Astrocyte (in vitro differentiated cells and primary cell): ENCODE measurements at regions not wholly inside any gene's neighbourhood (a gene's known extent, or its start where the extent isn't known, plus 50 kb on each side); places are given as distances from the start of the nearest gene placed in this dataset.

Experiments
- DNase-seq: peaks from one replicate; pipeline ENCODE4 v3.0.0-alpha.2; 2010; ENCODE audit warnings: low read depth
- FAIRE-seq: peaks from 2 replicates; lab custom pipeline; 2011; peaks lifted over from hg19 to GRCh38; lab: Jason Lieb, UNC
- H2AFZ ChIP-seq: 2 replicates; pipeline ENCODE4 v1.6.0; 2012; ENCODE audit warnings: low read depth, low read length, inconsistent platforms
- H3K27ac ChIP-seq: 2 replicates; pipeline ENCODE4 v1.5.1; 2011; ENCODE audit warnings: low read depth, low read length, inconsistent platforms
- H3K27me3 ChIP-seq: 2 replicates; pipeline ENCODE4 v1.6.0; 2011; ENCODE audit warnings: low read length, inconsistent platforms; ENCODE audit not compliant: insufficient read depth
- H3K36me3 ChIP-seq: 2 replicates; pipeline ENCODE4 v1.5.1; 2011; ENCODE audit warnings: low read length, inconsistent platforms; ENCODE audit not compliant: insufficient read depth
- H3K4me1 ChIP-seq: 2 replicates; pipeline ENCODE4 v1.5.1; 2011; ENCODE audit warnings: low read length, inconsistent platforms; ENCODE audit not compliant: insufficient read depth
- H3K4me2 ChIP-seq: 2 replicates; pipeline ENCODE4 v1.6.0; 2012; ENCODE audit warnings: low read length, inconsistent platforms
- H3K4me3 ChIP-seq: 2 replicates; pipeline ENCODE4 v1.5.1; 2011; ENCODE audit warnings: low read depth, mild to moderate bottlenecking, low read length, inconsistent platforms; ENCODE audit not compliant: insufficient read depth
- H3K79me2 ChIP-seq: 2 replicates; pipeline ENCODE4 v1.6.0; 2012; ENCODE audit warnings: mild to moderate bottlenecking, low read length, inconsistent platforms; ENCODE audit not compliant: insufficient read depth
- H3K9ac ChIP-seq: 2 replicates; pipeline ENCODE4 v1.6.0; 2012; ENCODE audit warnings: mild to moderate bottlenecking, low read length, inconsistent platforms
- H3K9me3 ChIP-seq: 2 replicates; pipeline ENCODE4 v1.5.1; 2012; ENCODE audit warnings: low read depth, mild to moderate bottlenecking, low read length, inconsistent platforms; ENCODE audit not compliant: insufficient read depth
- H4K20me1 ChIP-seq: 2 replicates; pipeline ENCODE4 v1.6.0; 2012; ENCODE audit warnings: low read length, inconsistent platforms; ENCODE audit not compliant: insufficient read depth
- H3K27ac Mint-ChIP-seq: one replicate; pipeline ENCODE4 v1.8.0; 2021; ENCODE audit warnings: mild to moderate bottlenecking, mixed read lengths; ENCODE audit not compliant: unreplicated experiment
- H3K27me3 Mint-ChIP-seq: one replicate; pipeline ENCODE4 v1.8.0; 2021; ENCODE audit warnings: low read depth, mixed read lengths; ENCODE audit not compliant: unreplicated experiment
- H3K36me3 Mint-ChIP-seq: one replicate; pipeline ENCODE4 v1.8.0; 2021; ENCODE audit warnings: low read depth, mixed read lengths; ENCODE audit not compliant: unreplicated experiment
- H3K4me1 Mint-ChIP-seq: one replicate; pipeline ENCODE4 v1.8.0; 2021; ENCODE audit warnings: low read depth, mixed read lengths; ENCODE audit not compliant: unreplicated experiment
- H3K4me3 Mint-ChIP-seq: one replicate; pipeline ENCODE4 v1.8.0; 2021; ENCODE audit warnings: mild to moderate bottlenecking, moderate library complexity, mixed read lengths; ENCODE audit not compliant: unreplicated experiment
- H3K9me3 Mint-ChIP-seq: one replicate; pipeline ENCODE4 v1.8.0; 2021; ENCODE audit warnings: mild to moderate bottlenecking, mixed read lengths; ENCODE audit not compliant: unreplicated experiment
- EZH2 ChIP-seq: IDR thresholded peaks from 2 replicates; pipeline ENCODE4 v1.6.1; 2012; ENCODE audit warnings: mild to moderate bottlenecking, low read length, inconsistent platforms; ENCODE audit not compliant: insufficient read depth
- TF ChIP-seq, protein P1 (sequence below): IDR thresholded peaks from 2 replicates; pipeline ENCODE4 v1.5.1; 2011; ENCODE audit warnings: low read depth, mild to moderate bottlenecking, inconsistent platforms, low read length, moderate library complexity; ENCODE audit not compliant: insufficient read depth

GRCh38 chr3:110479731-110480130 is 591.9 kb upstream of the NECTIN3 start:
- H3K27ac Mint-ChIP-seq = no peak overlapping the region

GRCh38 chr3:110485389-110485788 is 586.2 kb upstream of the NECTIN3 start:
- Histone ChIP-seq H3K27me3 (no peaks in the 10 kb centered on the region), H3K27ac (no peak overlapping the region), H3K9me3 (no peaks in the 10 kb centered on the region), H2AFZ (no peak overlapping the region), H3K4me2 (no peak overlapping the region), H3K36me3 (no peaks in the 10 kb centered on the region), H4K20me1 (no peaks in the 10 kb centered on the region), H3K79me2 (no peaks in the 10 kb centered on the region), H3K4me3 (no peak overlapping the region), H3K4me1 (no peaks in the 10 kb centered on the region), H3K9ac (no peak overlapping the region)
- no peaks in the 10 kb centered on the region for H3K4me1 Mint-ChIP-seq
- no peak for TF ChIP-seq EZH2
- TF ChIP-seq, protein P1, sequence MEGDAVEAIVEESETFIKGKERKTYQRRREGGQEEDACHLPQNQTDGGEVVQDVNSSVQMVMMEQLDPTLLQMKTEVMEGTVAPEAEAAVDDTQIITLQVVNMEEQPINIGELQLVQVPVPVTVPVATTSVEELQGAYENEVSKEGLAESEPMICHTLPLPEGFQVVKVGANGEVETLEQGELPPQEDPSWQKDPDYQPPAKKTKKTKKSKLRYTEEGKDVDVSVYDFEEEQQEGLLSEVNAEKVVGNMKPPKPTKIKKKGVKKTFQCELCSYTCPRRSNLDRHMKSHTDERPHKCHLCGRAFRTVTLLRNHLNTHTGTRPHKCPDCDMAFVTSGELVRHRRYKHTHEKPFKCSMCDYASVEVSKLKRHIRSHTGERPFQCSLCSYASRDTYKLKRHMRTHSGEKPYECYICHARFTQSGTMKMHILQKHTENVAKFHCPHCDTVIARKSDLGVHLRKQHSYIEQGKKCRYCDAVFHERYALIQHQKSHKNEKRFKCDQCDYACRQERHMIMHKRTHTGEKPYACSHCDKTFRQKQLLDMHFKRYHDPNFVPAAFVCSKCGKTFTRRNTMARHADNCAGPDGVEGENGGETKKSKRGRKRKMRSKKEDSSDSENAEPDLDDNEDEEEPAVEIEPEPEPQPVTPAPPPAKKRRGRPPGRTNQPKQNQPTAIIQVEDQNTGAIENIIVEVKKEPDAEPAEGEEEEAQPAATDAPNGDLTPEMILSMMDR = no peak
- H3K27me3 Mint-ChIP-seq = no peaks in the 10 kb centered on the region
- no peak for FAIRE-seq
- DNase-seq = no peak
- no peak overlapping the region for H3K4me3 Mint-ChIP-seq
- no peak overlapping the region for H3K27ac Mint-ChIP-seq
- no peaks in the 10 kb centered on the region for H3K36me3 Mint-ChIP-seq
- peaks cover 10% of the 10 kb centered on the region for H3K9me3 Mint-ChIP-seq

More at GRCh38 chr3:110479731-110480130, 591.9 kb upstream of the NECTIN3 start:
- Histone ChIP-seq H3K4me3 (no peak overlapping the region), H3K27ac (no peak overlapping the region), H4K20me1 (no peaks in the 10 kb centered on the region), H2AFZ (no peak overlapping the region), H3K27me3 (no peaks in the 10 kb centered on the region), H3K36me3 (no peaks in the 10 kb centered on the region), H3K9me3 (no peaks in the 10 kb centered on the region), H3K79me2 (no peaks in the 10 kb centered on the region), H3K9ac (no peak overlapping the region), H3K4me2 (no peak overlapping the region), H3K4me1 (no peaks in the 10 kb centered on the region)
- FAIRE-seq = no peak
- Mint-ChIP-seq H3K36me3 (no peaks in the 10 kb centered on the region), H3K9me3 (peaks cover 3% of the 10 kb centered on the region), H3K27me3 (no peaks in the 10 kb centered on the region), H3K4me1 (peaks cover 2% of the 10 kb centered on the region), H3K4me3 (no peak overlapping the region)
- DNase-seq = no peak
- TF ChIP-seq EZH2 = no peak
- TF ChIP-seq, protein P1 = no peak

- no peak overlapping the region for H2AFZ ChIP-seq
- H4K20me1 ChIP-seq = no peaks in the 10 kb centered on the region
- H3K4me2 ChIP-seq = no peak overlapping the region
- H3K4me3 Mint-ChIP-seq = no peak overlapping the region
- no peak for TF ChIP-seq EZH2
- TF ChIP-seq, protein P1 = no peak
- no peaks in the 10 kb centered on the region for H3K36me3 ChIP-seq
- H3K79me2 ChIP-seq = no peaks in the 10 kb centered on the region
- no peak for FAIRE-seq
- H3K9ac ChIP-seq = no peak overlapping the region
- H3K4me1 ChIP-seq = no peaks in the 10 kb centered on the region
- peaks cover 8% of the 10 kb centered on the region for H3K9me3 Mint-ChIP-seq
- DNase-seq = no peak
- no peaks in the 10 kb centered on the region for H3K4me1 Mint-ChIP-seq
- H3K36me3 Mint-ChIP-seq = no peaks in the 10 kb centered on the region
- H3K9me3 ChIP-seq = no peaks in the 10 kb centered on the region
- no peaks in the 10 kb centered on the region for H3K27me3 ChIP-seq
- H3K27ac Mint-ChIP-seq = no peak overlapping the region
- no peak overlapping the region for H3K27ac ChIP-seq
- no peaks in the 10 kb centered on the region for H3K27me3 Mint-ChIP-seq
- no peak overlapping the region for H3K4me3 ChIP-seq
These were observed 583.8 kb upstream of the NECTIN3 start for GRCh38 chr3:110487840-110488239.
